NCI-H2196 (cell line): ENCODE measurements at regions not wholly inside any gene's neighbourhood (a gene's known extent, or its start where the extent isn't known, plus 50 kb on each side); places are given as distances from the start of the nearest gene placed in this dataset.

ENCODE experiments used
- DNase-seq: peaks from one replicate; lab custom pipeline; 2025; ENCODE audit not compliant: unreplicated experiment; lab: John Stamatoyannopoulos, UW

DNA sequence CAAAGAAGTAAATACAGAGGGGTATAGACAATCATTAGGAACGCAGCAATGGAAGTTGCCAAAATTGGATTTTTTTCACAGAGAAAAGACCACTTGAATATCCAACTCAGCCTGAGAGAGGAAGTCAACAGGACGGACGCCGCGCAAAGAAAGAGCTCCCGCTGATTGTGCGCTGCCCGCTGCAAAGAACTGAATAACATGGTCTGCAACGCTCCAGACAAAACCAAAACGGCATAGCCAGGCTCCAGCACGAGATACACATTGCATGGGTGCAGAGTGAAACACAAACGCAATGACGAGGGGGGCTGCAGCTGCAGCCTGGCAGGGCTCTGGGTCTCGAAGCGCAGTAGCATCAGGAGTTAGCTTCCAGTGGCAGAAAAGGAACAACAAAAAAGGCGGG, 113.9 kb upstream of the MGMT start:
- DNase-seq, result no peak

DNA sequence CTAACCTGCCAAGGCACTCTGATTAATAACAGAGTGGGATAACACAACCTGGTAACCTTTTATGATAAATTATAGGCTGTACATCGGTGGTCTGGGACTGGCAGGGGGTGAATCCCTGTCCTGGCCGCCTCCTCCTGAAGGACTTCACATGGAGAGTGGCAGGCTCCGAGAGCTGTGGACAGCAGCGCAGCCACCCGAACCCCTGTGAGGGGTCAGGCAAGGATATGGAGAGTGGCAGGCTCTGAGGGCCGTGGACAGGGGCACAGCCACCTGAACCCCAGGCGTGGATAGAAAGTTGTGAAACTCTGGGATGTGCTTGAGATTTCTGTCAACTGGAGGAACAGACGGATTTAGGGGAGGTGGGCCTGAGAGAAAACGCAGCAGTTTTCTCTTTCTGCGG, 107.0 kb upstream of the MGMT start:
- no peak for DNase-seq

DNA sequence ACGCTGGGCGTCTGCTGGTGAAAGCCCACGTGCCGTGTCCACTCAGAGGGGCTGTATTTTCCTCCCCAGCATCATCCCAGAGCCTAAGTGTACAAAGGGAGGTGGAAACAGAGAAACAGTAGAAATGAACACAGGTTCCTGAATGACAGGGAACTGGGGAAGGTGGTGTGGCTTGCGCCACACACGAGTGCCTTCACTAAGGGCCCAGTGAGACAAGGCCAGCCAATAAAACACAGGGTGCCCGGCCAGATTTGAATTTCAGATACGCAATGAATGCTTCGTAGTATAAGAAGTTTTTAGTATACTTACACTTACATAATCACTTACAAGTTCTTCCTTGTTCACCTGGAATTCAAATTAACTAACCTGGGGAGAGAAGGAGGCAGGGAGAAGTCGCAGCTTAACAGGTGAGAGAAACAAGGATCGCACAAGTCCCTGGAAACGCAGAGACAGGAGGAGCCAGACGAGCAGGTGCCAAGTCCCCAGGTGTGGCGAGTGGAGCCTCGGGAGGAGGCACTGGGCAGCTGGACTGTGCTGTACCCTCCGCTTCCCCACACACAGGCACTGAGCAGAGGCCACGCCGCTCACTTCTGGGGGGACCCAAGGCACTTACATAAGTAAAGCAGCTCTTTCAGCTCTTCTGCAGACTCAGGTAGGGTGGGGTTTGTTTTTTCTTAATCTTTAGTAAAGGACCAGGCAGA, 105.2 kb upstream of the MGMT start:
- DNase-seq, result no peak

DNA sequence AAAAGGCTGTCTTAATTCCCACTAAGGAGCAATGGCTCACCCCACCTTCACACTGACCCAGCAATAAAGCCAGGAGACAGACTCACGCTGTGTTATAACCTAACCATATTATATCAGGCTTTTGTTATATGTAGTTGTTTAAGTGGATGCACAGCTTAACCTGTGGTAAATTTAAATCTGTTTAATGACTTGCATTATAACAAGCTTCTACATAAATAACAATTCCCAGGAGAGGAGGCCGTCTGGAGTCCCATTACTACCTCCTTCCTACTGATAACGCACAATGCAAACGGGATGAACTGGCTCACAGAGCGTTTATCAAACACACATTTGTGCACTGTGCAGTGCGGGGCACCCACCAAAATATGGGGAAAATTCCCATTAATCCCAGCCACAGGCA, 102.1 kb upstream of the MGMT start:
- DNase-seq, result no peak

DNA sequence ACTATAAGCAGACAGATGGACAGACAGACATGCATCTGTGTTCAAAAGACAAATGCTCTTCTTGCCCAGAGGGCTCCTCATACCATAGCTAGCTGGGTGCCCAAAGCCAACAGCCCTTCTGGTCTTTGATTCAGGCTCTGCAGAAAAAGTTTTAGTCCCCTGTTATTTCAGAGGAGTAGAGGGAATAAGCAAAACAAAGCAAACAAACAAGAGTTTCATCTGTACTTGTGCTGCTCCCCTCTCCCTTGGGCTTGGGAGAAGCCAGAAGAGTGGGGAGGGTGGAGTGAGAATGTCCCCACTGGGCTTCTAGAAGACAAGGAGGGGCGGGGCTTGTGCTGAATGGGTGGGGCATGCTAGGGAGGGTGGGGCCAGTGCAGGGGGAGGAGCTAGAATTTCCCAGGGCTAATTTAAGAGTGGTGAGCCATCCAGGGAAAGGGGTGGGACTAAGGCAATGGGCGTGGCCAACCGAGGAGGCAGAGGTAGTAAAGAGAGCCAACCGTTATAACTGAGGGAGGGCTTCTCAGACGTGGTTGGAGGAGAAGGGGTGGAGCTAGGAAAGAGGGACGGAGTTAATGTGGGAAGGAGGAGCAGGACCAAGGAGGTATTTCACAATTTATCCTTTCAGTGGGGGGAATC, 101.2 kb upstream of the MGMT start:
- DNase-seq, result no peak

DNA sequence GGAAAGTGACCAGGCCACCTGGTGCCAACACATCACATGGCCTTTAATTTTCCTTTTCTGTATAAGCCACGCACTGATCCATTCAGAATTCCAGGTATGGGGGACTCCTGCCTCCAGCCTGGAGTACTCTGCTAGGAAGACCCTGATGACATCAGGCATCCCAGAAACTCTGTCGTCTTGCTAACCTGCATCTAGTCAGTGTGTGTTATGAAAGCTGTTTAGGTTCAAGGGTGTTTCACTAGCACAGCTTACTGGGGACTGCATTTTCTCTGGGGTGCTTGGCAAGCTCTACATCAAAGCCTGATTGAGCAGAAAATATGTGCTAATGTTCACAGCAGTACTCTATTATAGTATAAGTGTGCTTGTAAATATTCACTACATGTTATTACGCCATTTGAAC, 100.6 kb upstream of the MGMT start:
- DNase-seq, result no peak

DNA sequence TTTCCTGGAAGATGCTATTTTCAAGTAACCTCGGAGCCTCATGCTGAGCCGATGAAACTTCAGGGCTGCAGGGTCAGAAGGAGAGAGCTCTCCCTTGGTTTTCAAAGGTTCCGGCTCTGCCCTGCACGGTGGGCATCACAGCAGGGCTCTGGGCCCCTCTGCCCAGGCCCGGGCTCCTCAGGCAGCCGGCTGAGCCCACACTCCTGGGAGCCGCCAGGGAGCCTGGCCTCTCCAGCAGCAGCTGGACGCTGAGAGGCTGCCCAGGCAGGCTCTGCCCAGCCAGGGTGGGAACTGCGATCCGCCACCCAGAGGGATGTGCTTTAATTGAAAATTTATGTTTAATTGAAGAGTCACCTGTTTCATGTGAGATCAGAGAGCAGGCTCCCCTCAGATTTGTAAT, 97.5 kb upstream of the MGMT start:
- DNase-seq, result no peak

DNA sequence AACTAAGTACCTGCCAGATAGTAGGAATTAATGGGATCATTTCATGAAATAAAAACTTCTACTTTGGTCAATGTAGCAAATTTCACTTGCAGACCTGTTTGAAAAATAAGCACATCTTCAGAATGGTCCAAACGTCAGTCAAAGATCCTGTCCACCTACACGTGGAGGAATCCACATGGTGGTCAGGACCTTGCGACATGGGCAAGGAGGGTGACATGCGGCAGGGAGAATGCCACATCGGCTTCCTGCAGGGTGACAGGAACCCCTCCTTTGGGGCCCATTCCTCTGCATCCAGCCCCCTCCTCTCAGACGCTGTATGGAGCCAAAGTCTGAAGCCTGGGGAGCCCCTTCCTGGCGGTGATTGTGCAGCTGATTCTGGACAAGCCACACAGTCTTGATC, 95.5 kb upstream of the MGMT start:
- DNase-seq, result no peak

DNA sequence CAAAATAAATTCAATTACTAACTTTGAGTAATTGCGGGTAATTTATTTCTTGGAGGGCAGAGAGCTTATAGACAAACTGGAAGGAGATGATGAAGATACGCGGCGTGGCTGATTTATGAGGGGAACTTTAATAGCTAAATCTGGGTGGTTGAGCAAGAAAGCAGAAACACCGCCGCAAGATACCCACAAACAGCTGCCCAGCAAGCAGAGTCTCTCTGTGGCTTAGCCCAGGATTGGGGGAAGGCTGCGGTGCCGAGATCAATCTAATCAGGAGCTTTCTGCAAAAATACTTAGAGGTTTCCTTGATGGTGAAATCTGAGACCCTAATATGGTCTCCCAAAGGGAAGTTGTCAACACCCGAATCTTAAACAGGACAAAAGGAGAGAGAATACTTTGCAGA, 94.9 kb upstream of the MGMT start:
- DNase-seq, result no peak

DNA sequence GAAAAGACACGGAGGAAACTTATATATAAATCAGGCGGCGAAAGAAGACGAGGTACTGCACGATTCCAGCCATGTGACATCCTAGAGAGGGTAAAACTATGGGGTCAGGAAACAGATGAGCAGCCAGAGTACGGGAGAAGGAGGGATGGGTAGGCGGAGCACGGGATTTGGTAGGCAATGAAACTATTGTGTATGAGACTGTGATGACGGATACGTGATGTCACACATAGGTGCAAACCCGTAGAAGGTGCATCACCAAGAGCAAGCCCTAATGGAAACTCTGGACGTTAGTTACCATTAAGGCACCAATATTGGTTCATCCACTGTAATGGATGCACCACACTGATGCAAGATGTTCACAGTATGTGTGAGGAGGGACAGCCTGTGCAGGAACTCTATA, 93.8 kb upstream of the MGMT start:
- no peak for DNase-seq

DNA sequence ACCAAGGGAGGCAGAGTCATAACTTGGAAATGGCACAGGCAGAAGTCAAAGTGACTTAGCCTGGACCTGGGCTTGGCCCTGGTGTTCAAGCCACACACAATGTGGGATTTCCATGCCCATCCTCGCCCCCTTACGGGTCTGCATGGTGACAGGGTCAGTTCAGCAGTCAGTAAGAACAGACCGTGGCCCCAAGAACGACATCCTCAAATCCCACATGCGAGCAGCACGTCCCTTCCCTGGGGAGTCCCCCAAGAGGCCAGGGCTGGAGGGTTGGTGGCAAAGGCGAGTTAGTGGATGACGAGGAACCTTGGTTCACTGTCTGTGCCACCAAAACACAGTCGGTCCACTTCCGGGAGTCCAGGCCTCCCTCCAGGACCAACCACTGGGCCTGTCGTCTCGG, 93.3 kb upstream of the MGMT start:
- no peak for DNase-seq

DNA sequence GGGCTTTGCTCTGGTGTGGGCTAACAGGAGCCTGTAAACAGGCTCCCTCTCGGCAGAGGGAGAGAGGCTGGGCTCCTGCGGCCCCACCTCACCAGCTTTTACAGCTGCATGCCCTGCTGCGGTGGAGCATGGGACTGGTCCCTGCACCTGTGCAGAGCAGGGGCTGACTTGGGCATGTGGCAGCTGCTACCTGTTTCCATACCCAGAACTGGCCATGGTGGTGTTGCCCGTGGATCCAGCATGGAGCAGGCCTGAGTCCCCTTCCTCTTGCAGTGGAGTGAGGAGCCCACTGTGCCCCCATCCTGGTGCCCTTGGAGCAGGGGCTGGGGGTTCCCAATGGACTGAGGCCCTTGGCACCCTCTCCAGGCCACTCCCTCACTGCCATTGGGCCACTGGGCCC, 91.9 kb upstream of the MGMT start:
- no peak for DNase-seq

DNA sequence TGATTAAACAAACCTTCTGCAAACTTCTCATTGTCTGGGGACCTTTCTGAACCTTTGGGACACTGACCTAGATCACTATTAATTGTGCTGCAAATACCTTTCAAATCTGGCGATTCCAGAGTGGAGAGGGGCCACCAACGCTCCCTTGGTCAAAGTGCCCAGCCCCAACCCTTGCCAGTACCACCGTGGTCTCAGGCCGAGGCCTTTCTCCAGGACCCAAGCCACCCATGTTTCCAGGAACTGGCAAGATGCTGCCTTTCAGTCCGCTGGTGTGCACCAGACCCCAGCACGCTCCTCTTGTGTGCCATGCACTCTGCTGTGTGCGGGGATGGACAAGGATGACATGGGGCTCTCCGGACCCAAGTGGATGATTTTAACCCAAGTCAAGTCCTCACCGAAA, 91.1 kb upstream of the MGMT start:
- no peak for DNase-seq

DNA sequence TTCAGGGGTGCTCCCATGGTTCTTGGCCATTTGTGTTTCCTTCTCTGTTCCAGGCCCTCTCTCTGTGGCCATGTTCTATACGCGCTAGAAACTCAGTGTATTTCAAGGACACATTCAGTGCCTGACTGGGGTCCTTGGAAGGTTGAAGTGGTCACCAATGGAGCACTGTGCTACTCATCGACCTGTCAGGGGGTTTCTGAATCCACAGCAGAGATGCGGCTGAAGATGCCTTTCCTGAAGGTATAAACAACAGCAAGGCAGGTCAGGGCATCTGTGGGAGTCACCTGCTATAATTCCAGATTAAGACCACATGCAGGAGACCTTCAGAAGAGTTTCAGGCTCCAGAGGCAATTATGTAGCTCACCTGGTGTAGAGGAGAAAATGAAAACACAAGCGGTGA, 86.8 kb upstream of the MGMT start:
- no peak for DNase-seq

DNA sequence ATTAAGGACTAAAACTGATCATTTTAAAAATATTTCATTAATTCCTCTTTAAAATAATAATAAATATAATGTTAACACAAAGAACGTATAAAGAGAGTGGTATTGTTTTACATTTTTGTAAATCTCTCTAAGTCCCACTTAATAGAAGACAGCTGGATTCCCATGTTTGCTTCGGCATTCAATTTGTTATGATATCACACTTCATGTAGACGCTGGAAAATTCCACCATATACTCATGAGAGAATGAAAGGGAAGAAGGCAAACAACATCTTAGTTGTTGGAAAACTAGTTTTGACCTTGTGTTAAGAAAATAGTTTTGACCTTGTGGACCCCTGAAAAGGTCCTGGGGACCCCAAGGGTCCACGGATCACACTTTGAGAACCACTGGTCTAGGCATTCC, 85.3 kb upstream of the MGMT start:
- no peak for DNase-seq

DNA sequence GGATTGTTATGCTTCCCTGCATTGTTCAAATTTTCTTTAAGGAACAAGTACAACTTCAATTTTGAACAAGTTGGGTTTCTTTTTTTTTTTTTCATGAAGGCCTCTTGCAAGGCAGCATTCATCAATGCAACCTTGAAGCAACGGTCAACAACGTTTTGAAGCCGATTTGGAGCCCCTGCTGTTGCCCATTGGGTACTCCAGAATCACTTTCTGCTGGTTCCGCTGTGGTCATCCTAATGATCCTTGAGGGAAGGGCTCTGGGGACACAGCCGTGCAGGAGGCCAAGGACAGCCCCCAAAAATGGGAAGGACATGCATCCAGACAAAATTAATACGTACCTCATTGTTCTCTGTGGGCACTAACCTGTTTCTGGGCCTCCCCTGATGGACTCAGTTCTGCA, 84.6 kb upstream of the MGMT start:
- DNase-seq, result no peak

DNA sequence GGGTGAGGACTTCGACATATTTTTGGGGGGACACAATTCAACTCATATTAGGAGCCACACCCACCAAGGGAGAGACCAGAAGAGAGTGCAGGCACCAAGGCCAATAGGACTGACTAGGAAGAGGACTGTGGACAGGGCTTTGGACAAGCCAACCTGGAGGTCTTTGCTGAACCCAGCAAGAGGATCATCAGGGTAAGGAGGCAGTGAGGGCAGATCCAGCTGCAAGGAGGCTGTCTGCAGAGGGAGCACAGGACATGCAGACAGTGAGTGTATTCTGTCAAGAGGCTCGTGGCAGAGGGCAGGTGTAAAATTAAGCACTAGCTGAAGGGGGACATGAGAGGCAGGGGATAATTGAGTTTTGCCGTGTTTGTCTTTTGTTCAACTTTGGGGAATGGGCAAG, 83.4 kb upstream of the MGMT start:
- no peak for DNase-seq

DNA sequence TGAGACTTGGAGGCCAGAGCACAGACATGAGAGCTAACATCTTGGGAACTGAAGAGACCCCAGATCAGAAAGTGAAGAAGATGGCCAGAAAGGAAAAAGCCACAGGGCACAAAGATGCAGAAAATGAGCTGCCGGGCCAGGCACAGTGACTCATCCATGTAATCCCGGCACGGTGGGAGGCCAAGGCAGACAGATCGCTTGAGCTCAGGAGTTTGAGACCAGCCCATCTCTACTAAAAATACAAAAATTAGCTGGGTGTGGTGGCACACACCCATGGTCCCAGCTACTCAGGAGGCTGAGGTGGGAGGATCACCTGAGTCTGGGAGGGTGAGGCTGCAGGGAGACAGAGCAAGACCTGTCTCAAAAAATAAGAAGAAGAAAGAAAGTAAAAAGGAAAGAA, 81.4 kb upstream of the MGMT start:
- DNase-seq, result no peak

DNA sequence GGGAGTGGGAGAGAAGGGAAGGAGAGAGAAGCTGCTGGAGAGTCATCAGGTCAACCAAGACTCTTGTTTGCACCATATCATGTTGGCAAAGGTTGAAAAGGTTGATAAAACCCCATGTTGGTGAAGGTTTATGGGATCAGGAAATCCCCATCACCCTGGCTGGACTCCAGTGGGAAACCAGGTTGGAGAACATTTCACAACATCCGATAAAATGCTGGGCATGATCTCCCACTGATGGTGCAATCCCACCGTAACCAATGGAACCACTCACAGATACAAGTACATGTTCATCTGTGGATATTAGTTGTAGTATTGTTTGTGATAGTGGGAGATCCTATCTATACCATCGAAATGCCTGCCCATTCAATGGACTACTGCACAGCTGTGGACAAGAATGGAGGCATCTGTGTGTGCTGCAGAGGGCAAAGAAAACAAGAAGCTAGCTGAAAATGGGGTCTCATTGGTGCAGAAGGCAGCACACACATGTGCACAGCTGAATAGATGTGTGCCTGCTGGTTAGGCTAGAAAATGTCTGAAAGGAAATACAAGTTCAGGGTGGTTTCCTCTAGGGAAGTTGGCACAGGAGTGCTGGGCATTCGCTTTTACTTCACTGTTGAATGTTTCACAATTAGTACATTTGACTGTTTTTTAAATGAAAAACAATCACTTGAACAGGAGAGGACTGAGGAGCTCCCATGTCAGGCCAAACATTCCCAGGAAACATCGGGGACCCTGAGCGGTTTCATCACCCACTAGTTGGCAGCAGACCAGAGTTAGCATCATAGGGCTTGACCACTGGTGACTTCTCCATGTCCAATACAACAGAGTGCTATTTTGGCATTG, 80.4 kb upstream of the MGMT start:
- no peak for DNase-seq

DNA sequence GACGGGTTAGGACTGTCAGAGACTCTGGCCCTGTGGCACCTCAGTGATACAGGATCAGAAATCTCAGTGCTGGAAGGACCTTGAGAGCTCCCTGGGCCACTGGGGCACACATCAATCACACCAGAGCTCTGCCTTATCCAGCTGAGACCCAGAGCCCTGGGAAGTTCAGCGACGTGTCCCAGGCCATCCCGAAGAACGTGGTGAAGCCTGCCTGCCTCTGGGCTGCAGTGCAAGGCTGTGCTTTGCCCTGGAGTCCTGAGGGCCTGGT, 79.8 kb upstream of the MGMT start:
- DNase-seq, result no peak

DNA sequence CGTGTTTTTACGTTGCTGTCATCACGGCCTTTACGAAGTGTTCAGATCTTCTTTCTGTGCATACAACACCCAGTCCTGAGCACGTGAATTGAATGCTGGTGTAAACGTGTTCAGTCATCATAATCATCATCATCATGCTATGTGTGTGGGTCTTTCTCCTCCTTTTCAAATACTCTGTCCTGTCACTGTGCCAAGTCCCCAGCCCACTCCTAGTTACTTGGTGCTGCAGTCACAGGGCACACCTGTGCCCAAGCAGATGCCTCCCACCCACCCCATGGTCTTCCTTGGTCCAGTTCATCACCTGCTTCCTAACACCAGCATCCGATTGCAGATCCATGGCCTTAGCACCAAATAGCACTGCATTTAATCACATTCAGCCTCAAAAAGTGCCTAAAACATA, 78.6 kb upstream of the MGMT start:
- no peak for DNase-seq

DNA sequence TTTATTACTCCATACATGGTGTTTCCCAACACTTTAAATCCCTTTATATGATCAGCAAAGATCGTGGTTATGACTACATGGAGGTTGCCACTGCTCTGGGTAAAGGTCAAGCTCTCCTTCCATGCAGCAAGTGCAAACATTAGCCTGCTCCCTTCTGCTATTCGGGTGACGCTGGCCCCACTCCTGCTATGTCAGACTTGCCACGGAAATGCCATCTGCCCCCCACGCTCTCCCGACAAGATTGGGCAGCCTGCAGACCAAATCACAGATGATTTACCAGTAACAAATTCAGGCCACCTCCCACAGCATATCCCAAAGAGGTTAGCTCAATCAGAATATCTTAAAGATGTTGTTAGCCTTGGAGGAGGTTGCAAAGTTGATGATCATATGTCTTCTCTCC, 77.8 kb upstream of the MGMT start:
- no peak for DNase-seq

DNA sequence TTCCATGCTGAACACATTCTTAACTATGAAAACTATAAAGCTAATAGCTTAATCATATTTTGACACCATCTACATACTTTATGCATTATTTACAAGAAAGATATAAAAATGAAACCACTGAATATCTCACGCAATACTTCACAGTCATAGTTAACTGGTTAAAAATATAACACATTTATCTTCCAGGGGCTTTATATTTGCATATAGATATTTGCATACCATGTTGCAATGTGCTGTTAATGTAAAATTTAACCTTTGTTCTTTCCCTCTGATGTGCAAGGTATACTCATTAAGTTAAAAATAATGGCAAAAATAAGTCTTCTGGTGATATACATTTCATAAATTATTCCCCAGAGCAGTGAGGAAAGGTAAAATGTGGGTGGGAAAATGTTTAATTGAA, 76.9 kb upstream of the MGMT start:
- DNase-seq, result no peak
